ENCODE measurements at regions not wholly inside any gene's neighbourhood (a gene's known extent, or its start where the extent isn't known, plus 50 kb on each side); places are given as distances from the start of the nearest gene placed in this dataset.

DNA sequence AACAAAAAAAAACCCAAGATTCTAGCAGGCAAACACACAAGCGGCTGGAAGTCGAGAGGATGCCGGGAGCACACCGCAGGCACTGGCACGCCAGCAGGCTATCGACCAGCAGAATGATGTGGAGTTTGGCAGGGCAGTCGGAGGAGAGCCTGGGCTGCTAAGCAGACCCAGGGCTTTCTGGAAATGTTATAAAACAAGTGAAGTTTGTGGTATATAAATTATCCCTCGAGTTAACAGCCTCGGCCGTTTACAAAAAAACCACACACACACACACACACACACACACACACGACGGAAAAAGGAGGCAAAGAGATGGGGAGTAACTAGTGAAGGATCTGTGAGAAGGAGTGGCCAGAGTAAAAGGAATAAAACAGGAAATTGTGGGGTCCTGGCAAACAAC is 87.2 kb upstream of the IVNS1ABP start:
- Histone ChIP-seq H3K4me3 (peak overlapping the region in 1 of 2 donors; percentile 24), H3K36me3 (no peaks in the 10 kb centered on the region), H3K27ac (no peak overlapping the region), H3K27me3 (no peaks in the 10 kb centered on the region), H3K4me1 (no peaks in the 10 kb centered on the region), H3K9me3 (no peaks in the 10 kb centered on the region)
- intact Hi-C loops (cut with DNase I; ENCODE audit: low total_unique reads): no loop called here
- DNase-seq: peak in 1 of 2 donors; percentile 22
- no peak for TF ChIP-seq POLR2A (IDR thresholded peaks at IDR 0.05)

DNA sequence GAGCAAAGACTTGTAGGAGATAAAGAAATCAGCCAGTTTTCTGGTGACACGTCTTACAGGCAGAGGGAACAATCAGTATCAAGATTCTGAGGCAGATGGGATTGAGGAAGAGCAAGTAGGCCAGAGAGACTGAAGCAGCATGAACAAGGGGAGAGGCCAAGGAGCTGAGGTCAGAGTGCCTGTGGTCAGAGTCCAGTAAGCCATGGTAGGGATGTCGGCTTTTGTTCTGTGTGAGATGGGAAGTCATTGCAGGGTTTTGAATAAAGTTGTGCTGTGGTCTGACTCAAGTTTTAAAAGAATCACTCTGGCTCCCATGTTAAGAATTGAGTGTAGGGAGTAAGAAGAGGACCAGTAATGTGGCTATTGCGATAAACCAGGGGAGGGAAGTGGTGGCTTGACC is 85.9 kb upstream of the IVNS1ABP start:
- no peaks in the 10 kb centered on the region for H3K9me3 ChIP-seq
- H3K27ac ChIP-seq: no peak overlapping the region
- intact Hi-C loops (cut with DNase I; ENCODE audit: low total_unique reads): no loop called here
- H3K4me3 ChIP-seq: no peak overlapping the region
- TF ChIP-seq, protein P1, sequence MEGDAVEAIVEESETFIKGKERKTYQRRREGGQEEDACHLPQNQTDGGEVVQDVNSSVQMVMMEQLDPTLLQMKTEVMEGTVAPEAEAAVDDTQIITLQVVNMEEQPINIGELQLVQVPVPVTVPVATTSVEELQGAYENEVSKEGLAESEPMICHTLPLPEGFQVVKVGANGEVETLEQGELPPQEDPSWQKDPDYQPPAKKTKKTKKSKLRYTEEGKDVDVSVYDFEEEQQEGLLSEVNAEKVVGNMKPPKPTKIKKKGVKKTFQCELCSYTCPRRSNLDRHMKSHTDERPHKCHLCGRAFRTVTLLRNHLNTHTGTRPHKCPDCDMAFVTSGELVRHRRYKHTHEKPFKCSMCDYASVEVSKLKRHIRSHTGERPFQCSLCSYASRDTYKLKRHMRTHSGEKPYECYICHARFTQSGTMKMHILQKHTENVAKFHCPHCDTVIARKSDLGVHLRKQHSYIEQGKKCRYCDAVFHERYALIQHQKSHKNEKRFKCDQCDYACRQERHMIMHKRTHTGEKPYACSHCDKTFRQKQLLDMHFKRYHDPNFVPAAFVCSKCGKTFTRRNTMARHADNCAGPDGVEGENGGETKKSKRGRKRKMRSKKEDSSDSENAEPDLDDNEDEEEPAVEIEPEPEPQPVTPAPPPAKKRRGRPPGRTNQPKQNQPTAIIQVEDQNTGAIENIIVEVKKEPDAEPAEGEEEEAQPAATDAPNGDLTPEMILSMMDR (IDR thresholded peaks at IDR 0.05): no peak
- TF ChIP-seq POLR2A (IDR thresholded peaks at IDR 0.05): no peak
- no peaks in the 10 kb centered on the region for H3K27me3 ChIP-seq
- no peak for DNase-seq
- no peaks in the 10 kb centered on the region for H3K4me1 ChIP-seq
- H3K36me3 ChIP-seq: no peaks in the 10 kb centered on the region

GRCh38 chr1:185401019-185401418 is 84.0 kb upstream of the IVNS1ABP start:
- H3K27ac ChIP-seq: no peak overlapping the region
- H3K9me3 ChIP-seq: no peaks in the 10 kb centered on the region
- intact Hi-C loops (cut with DNase I; ENCODE audit: low total_unique reads): no loop called here
- no peaks in the 10 kb centered on the region for H3K27me3 ChIP-seq
- no peak for DNase-seq
- no peak overlapping the region for H3K4me3 ChIP-seq
- H3K4me1 ChIP-seq: no peaks in the 10 kb centered on the region
- H3K36me3 ChIP-seq: no peaks in the 10 kb centered on the region
- no peak for TF ChIP-seq POLR2A (IDR thresholded peaks at IDR 0.05)
- TF ChIP-seq, protein P1 (IDR thresholded peaks at IDR 0.05): no peak

DNA sequence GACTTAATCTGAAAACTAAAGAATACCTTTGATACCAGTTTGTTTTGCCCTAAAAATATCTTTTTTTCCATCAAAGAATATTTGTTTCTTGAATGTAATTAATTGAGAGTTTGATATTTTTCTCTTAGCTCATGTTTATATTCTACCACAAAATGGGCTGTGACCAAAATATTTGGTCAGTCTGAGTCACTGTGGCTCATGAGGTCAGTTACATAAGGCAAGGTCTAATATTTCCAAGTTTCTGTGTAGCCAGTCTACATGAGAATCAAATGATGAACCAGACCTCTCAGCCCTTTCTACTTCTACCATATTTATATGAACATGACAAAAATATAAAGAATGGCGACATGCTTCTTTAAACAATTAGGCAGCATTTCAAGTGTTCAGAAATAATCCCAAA is 83.0 kb upstream of the IVNS1ABP start:
- Histone ChIP-seq H3K9me3 (no peaks in the 10 kb centered on the region), H3K4me1 (no peaks in the 10 kb centered on the region), H3K27ac (no peak overlapping the region), H3K27me3 (no peaks in the 10 kb centered on the region), H3K36me3 (no peaks in the 10 kb centered on the region), H3K4me3 (no peak overlapping the region)
- no peak for DNase-seq
- TF ChIP-seq POLR2A (IDR thresholded peaks at IDR 0.05): no peak
- TF ChIP-seq, protein P1 (IDR thresholded peaks at IDR 0.05): no peak
- intact Hi-C loops (cut with DNase I; ENCODE audit: low total_unique reads): no loop called here

GRCh38 chr1:185398599-185398998 is 81.6 kb upstream of the IVNS1ABP start:
- H3K36me3 ChIP-seq: no peaks in the 10 kb centered on the region
- no peaks in the 10 kb centered on the region for H3K27me3 ChIP-seq
- H3K4me1 ChIP-seq: no peaks in the 10 kb centered on the region
- H3K9me3 ChIP-seq: no peaks in the 10 kb centered on the region
- intact Hi-C loops (cut with DNase I; ENCODE audit: low total_unique reads): no loop called here
- H3K4me3 ChIP-seq: no peak overlapping the region
- TF ChIP-seq, protein P1 (IDR thresholded peaks at IDR 0.05): no peak
- TF ChIP-seq POLR2A (IDR thresholded peaks at IDR 0.05): no peak
- no peak for DNase-seq
- H3K27ac ChIP-seq: no peak overlapping the region

DNA sequence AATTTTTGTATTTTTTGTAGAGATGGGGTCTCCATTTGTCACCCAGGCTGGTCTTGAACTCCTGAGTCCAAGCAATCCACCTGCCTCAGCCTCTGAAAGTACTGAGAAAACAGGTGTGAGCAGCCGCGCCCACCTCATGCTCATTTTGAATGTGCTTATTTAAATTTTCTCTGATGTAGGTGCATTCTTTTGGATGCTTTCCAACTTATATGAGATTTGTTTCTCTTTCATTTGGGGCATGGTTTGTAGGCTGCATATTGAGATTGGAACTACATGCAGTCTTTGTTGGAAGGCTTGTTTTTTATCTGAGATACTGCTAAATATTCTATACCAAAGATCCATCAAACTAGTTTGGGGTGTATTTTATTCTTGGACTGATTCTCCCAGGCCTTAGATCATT is 81.0 kb upstream of the IVNS1ABP start:
- Histone ChIP-seq H3K4me3 (no peak overlapping the region), H3K27me3 (no peaks in the 10 kb centered on the region), H3K27ac (no peak overlapping the region), H3K36me3 (no peaks in the 10 kb centered on the region), H3K9me3 (no peaks in the 10 kb centered on the region), H3K4me1 (no peaks in the 10 kb centered on the region)
- TF ChIP-seq, protein P1 (IDR thresholded peaks at IDR 0.05): no peak
- TF ChIP-seq POLR2A (IDR thresholded peaks at IDR 0.05): no peak
- intact Hi-C loops (cut with DNase I; ENCODE audit: low total_unique reads): no loop called here
- no peak for DNase-seq
